OCI-LY1 (cell line): ENCODE measurements at regions not wholly inside any gene's neighbourhood (a gene's known extent, or its start where the extent isn't known, plus 50 kb on each side); places are given as distances from the start of the nearest gene placed in this dataset.

Experiments
- H2AFZ ChIP-seq: fragments of 200-600 bp; sonication (generic), shearing (Covaris generic); 2 replicates; pipeline ENCODE4 v1.6.0; 2014; ENCODE audit warnings: antibody characterized with exemption, mild to moderate bottlenecking, low read length
- H3F3A ChIP-seq: fragments of 200-600 bp; sonication (generic), shearing (Covaris generic); 2 replicates; pipeline ENCODE4 v1.6.0; 2014; ENCODE audit warnings: mild to moderate bottlenecking, antibody characterized with exemption, low read length, moderate library complexity; ENCODE audit not compliant: insufficient read depth
- H3K27ac ChIP-seq: fragments of 200-600 bp; sonication (generic); 2 replicates; pipeline ENCODE4 v1.5.1; 2014; ENCODE audit warnings: low read length, mixed run types, mild to moderate bottlenecking, low read depth; ENCODE audit not compliant: poor library complexity, severe bottlenecking
- H3K27me3 ChIP-seq: fragments of 200-600 bp; sonication (generic); 2 replicates; pipeline ENCODE4 v1.6.0; 2014; ENCODE audit warnings: antibody characterized with exemption, mild to moderate bottlenecking, low read length, moderate library complexity; ENCODE audit not compliant: insufficient read depth
- H3K36me3 ChIP-seq: fragments of 200-600 bp; sonication (generic); 2 replicates; pipeline ENCODE4 v1.6.1; 2014; ENCODE audit warnings: mild to moderate bottlenecking, antibody characterized with exemption, low read length, moderate library complexity, mixed read lengths; ENCODE audit not compliant: insufficient read depth
- H3K4me1 ChIP-seq: fragments of 200-600 bp; sonication (generic); 2 replicates; pipeline ENCODE4 v1.5.1; 2014; ENCODE audit warnings: mild to moderate bottlenecking, low read length, moderate library complexity; ENCODE audit not compliant: insufficient read depth, severe bottlenecking
- H3K4me2 ChIP-seq: fragments of 200-600 bp; sonication (generic), shearing (Covaris generic); 2 replicates; pipeline ENCODE4 v1.6.1; 2014; ENCODE audit warnings: low read length
- H3K4me3 ChIP-seq: fragments of 200-600 bp; sonication (generic); 2 replicates; pipeline ENCODE4 v1.5.1; 2014; ENCODE audit warnings: low read length, low read depth, mild to moderate bottlenecking, mixed read lengths; ENCODE audit not compliant: poor library complexity, severe bottlenecking
- H3K79me2 ChIP-seq: fragments of 200-600 bp; shearing (Covaris generic); 2 replicates; pipeline ENCODE4 v1.6.1; 2016; ENCODE audit warnings: mixed run types, low read length, mixed read lengths; ENCODE audit not compliant: insufficient read depth
- H3K9ac ChIP-seq: fragments of 200-600 bp; sonication (generic), shearing (Covaris generic); 2 replicates; pipeline ENCODE4 v1.6.1; 2014; ENCODE audit warnings: mild to moderate bottlenecking, low read length, mixed read lengths
- H3K9me2 ChIP-seq: fragments of 200-600 bp; sonication (generic), shearing (Covaris generic); 2 replicates; pipeline ENCODE4 v1.6.1; 2014; ENCODE audit warnings: low read depth, mild to moderate bottlenecking, low read length, mixed read lengths
- H3K9me3 ChIP-seq: fragments of 200-600 bp; shearing (Covaris generic); 2 replicates; pipeline ENCODE4 v1.6.1; 2014; ENCODE audit warnings: low read length, mixed read lengths
- H4K20me1 ChIP-seq: fragments of 200-600 bp; sonication (generic), shearing (Covaris generic); 2 replicates; pipeline ENCODE4 v1.6.0; 2016; ENCODE audit warnings: mild to moderate bottlenecking, low read length; ENCODE audit not compliant: insufficient read depth
- CTCF ChIP-seq: fragments of 200-600 bp; sonication (generic), shearing (Covaris generic); IDR thresholded peaks from 2 replicates; pipeline ENCODE4 v1.5.1; 2017; ENCODE audit warnings: mild to moderate bottlenecking, antibody characterized with exemption, low read length, moderate library complexity, mixed read lengths
- EZH2 ChIP-seq: fragments of 200-600 bp; sonication (generic), shearing (Covaris generic); IDR thresholded peaks from 2 replicates; pipeline ENCODE4 v1.8.0; 2017; ENCODE audit warnings: borderline replicate concordance, mixed run types, mild to moderate bottlenecking, antibody characterized with exemption, low read length, moderate library complexity, mixed read lengths

GRCh38 chr11:128052912-128053641 lies 534.3 kb downstream of the ETS1 start:
- Histone ChIP-seq H3K27ac (no peak overlapping the region), H2AFZ (no peak overlapping the region), H3F3A (no peaks in the 10 kb centered on the region)

GRCh38 chr11:128048121-128048520 lies 539.2 kb downstream of the ETS1 start:
- TF ChIP-seq CTCF (no peak), EZH2 (no peak)
- Histone ChIP-seq H3K27me3 (no peaks in the 10 kb centered on the region), H3K27ac (no peak overlapping the region), H3K4me3 (no peak overlapping the region), H2AFZ (no peak overlapping the region), H3F3A (no peaks in the 10 kb centered on the region), H3K4me1 (no peaks in the 10 kb centered on the region), H3K79me2 (no peaks in the 10 kb centered on the region), H4K20me1 (no peaks in the 10 kb centered on the region), H3K36me3 (no peaks in the 10 kb centered on the region), H3K9ac (no peak overlapping the region), H3K9me2 (no peaks in the 10 kb centered on the region), H3K9me3 (no peaks in the 10 kb centered on the region), H3K4me2 (no peak overlapping the region)

More at GRCh38 chr11:128052912-128053641, 534.3 kb downstream of the ETS1 start:
- no peaks in the 10 kb centered on the region for H3K36me3 ChIP-seq
- no peak overlapping the region for H3K4me2 ChIP-seq
- no peaks in the 10 kb centered on the region for H3K4me1 ChIP-seq
- no peak overlapping the region for H3K9ac ChIP-seq
- H3K9me2 ChIP-seq: no peaks in the 10 kb centered on the region
- H4K20me1 ChIP-seq: no peaks in the 10 kb centered on the region
- no peaks in the 10 kb centered on the region for H3K9me3 ChIP-seq
- no peaks in the 10 kb centered on the region for H3K27me3 ChIP-seq
- no peak for TF ChIP-seq CTCF
- TF ChIP-seq EZH2: no peak
- no peak overlapping the region for H3K4me3 ChIP-seq
- H3K79me2 ChIP-seq: no peaks in the 10 kb centered on the region

- TF ChIP-seq EZH2 (no peak), CTCF (no peak)
- H3K4me2 ChIP-seq: no peak overlapping the region
- no peak overlapping the region for H3K27ac ChIP-seq
- no peaks in the 10 kb centered on the region for H3K9me3 ChIP-seq
- H4K20me1 ChIP-seq: no peaks in the 10 kb centered on the region
- H3K36me3 ChIP-seq: no peaks in the 10 kb centered on the region
- no peaks in the 10 kb centered on the region for H3K9me2 ChIP-seq
- no peaks in the 10 kb centered on the region for H3F3A ChIP-seq
- no peak overlapping the region for H2AFZ ChIP-seq
- no peaks in the 10 kb centered on the region for H3K4me1 ChIP-seq
- no peak overlapping the region for H3K9ac ChIP-seq
- H3K79me2 ChIP-seq: no peaks in the 10 kb centered on the region
- H3K27me3 ChIP-seq: no peaks in the 10 kb centered on the region
- no peak overlapping the region for H3K4me3 ChIP-seq
Observed at GRCh38 chr11:128047026-128047425, 540.3 kb downstream of the ETS1 start.
